ENCODE measurements at regions not wholly inside any gene's neighbourhood (a gene's known extent, or its start where the extent isn't known, plus 50 kb on each side); places are given as distances from the start of the nearest gene placed in this dataset.

DNA sequence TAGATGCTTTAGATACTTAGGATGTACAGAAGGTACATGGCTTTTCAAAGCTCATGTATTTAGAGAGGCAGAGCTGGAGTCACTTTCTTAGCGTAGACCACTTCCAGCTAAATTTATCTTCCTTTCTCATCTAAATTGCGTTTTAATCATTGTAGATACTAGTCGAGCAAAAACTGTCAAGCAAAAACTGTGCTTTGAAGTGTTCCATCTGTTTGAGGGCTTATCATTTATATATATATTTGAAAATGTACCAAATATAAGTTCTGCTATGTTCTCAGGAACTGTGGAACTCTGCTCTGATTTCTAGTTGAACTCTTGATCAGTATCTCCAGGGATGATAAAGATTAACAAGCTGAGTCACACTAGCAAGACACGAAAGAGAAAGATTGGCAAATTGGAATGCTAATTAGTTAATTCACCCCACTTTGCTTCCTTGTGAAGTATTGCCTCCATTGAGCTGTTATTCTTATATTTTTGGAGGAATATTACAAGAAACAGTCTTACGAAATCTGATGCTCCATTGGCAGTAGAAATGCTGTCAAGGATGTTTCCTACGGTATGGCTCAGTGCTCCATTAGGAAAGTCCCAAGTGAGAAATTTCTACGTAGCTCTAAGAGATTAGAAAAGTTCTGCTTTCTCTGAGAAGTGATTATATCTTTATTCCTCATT, 310.7 kb downstream of the AEBP2 start:
- Histone ChIP-seq H3K4me1 (ENCODE audit: control insufficient read depth, extremely low read depth, insufficient read depth, low read length) (peaks cover under 1% of the 10 kb centered on the region), H2AFZ (ENCODE audit: low read length) (no peak overlapping the region), H3K79me2 (ENCODE audit: control insufficient read depth, insufficient read depth, low read length) (no peaks in the 10 kb centered on the region), H3K9ac (ENCODE audit: insufficient read depth, low read length) (no peak overlapping the region), H4K20me1 (ENCODE audit: control insufficient read depth, extremely low read depth, insufficient read depth, low read length) (no peaks in the 10 kb centered on the region), H3K36me3 (ENCODE audit: control insufficient read depth, insufficient read depth, low read length) (no peaks in the 10 kb centered on the region), H3K4me2 (ENCODE audit: extremely low read depth, insufficient read depth, low read length) (no peak overlapping the region), H3K9me3 (ENCODE audit: control insufficient read depth, insufficient read depth, low read depth, low read length) (no peaks in the 10 kb centered on the region), H3K27me3 (ENCODE audit: control insufficient read depth, insufficient read depth, low read length) (no peaks in the 10 kb centered on the region), H3K4me3 (replicated peaks in 1 of 4; ENCODE audit: control extremely low read depth in 1 of 4, insufficient read depth in 1 of 4, low read depth in 3 of 4, low read length in 4 of 4) (no peak overlapping the region), H3K27ac (ENCODE audit: insufficient read depth, low read length) (no peak overlapping the region)
- DNase-seq (ENCODE audit: low read depth in 2 of 2): peak in 1 of 2 donors; percentile 38
- TF ChIP-seq EZH2 (IDR thresholded peaks at IDR 0.05; ENCODE audit: low read length, missing control alignments): no peak
- TF ChIP-seq, protein P1, sequence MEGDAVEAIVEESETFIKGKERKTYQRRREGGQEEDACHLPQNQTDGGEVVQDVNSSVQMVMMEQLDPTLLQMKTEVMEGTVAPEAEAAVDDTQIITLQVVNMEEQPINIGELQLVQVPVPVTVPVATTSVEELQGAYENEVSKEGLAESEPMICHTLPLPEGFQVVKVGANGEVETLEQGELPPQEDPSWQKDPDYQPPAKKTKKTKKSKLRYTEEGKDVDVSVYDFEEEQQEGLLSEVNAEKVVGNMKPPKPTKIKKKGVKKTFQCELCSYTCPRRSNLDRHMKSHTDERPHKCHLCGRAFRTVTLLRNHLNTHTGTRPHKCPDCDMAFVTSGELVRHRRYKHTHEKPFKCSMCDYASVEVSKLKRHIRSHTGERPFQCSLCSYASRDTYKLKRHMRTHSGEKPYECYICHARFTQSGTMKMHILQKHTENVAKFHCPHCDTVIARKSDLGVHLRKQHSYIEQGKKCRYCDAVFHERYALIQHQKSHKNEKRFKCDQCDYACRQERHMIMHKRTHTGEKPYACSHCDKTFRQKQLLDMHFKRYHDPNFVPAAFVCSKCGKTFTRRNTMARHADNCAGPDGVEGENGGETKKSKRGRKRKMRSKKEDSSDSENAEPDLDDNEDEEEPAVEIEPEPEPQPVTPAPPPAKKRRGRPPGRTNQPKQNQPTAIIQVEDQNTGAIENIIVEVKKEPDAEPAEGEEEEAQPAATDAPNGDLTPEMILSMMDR (conservative IDR thresholded peaks at IDR 0.05 in 1 of 2, IDR thresholded peaks at IDR 0.05 in 1 of 2; ENCODE audit: low read depth in 1 of 2, low read length in 2 of 2): no peak

DNA sequence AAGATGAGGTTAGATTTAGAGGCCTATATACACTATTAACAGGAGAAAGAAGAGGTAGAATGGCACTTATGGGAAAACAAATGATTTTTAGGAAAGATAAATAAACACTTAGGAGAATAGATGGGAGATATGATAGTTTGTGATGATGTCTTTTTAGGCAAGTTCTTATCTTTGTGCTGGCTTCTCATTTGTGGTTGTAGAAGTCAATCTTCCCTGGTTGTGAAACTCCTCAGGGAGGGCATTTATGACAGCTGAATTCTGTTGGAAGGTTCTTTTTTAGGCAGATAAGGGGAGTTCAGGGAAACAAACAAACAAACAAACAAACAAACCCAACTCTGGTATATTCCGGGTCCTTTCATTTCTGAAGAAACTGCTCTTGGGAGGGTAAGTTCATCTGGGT, 311.8 kb downstream of the AEBP2 start:
- Histone ChIP-seq H3K4me1 (ENCODE audit: control insufficient read depth, extremely low read depth, insufficient read depth, low read length) (no peaks in the 10 kb centered on the region), H3K9ac (ENCODE audit: insufficient read depth, low read length) (no peak overlapping the region), H3K4me2 (ENCODE audit: extremely low read depth, insufficient read depth, low read length) (no peak overlapping the region), H3K27me3 (ENCODE audit: control insufficient read depth, insufficient read depth, low read length) (no peaks in the 10 kb centered on the region), H3K79me2 (ENCODE audit: control insufficient read depth, insufficient read depth, low read length) (no peaks in the 10 kb centered on the region), H4K20me1 (ENCODE audit: control insufficient read depth, extremely low read depth, insufficient read depth, low read length) (no peaks in the 10 kb centered on the region), H3K27ac (ENCODE audit: insufficient read depth, low read length) (no peak overlapping the region), H3K9me3 (ENCODE audit: control insufficient read depth, insufficient read depth, low read depth, low read length) (no peaks in the 10 kb centered on the region), H3K4me3 (replicated peaks in 1 of 4; ENCODE audit: control extremely low read depth in 1 of 4, insufficient read depth in 1 of 4, low read depth in 3 of 4, low read length in 4 of 4) (no peak overlapping the region), H3K36me3 (ENCODE audit: control insufficient read depth, insufficient read depth, low read length) (no peaks in the 10 kb centered on the region), H2AFZ (ENCODE audit: low read length) (no peak overlapping the region)
- TF ChIP-seq EZH2 (IDR thresholded peaks at IDR 0.05; ENCODE audit: low read length, missing control alignments): no peak
- TF ChIP-seq, protein P1 (conservative IDR thresholded peaks at IDR 0.05 in 1 of 2, IDR thresholded peaks at IDR 0.05 in 1 of 2; ENCODE audit: low read depth in 1 of 2, low read length in 2 of 2): no peak
- no peak for DNase-seq (ENCODE audit: low read depth in 2 of 2)

DNA sequence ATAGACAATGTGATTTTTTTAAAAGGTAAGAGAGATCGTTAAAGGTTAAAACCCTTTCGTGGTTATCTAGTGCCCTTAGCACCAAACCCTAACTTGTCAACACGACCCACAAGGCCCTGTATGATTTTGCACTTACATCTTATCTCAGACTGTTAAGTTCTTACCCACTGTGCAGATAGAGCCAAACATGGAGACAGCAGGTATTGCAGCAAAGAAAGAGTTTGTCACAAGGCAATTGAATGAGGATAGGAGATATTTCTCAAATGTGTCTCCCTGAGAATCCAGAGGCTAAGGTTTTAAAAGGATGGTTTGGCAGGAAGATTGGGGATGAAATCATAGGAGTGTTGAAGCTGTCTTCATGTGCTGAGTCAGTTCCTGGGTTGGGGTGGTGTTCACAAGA, 313.4 kb downstream of the AEBP2 start:
- Histone ChIP-seq H3K4me1 (ENCODE audit: control insufficient read depth, extremely low read depth, insufficient read depth, low read length) (no peaks in the 10 kb centered on the region), H3K79me2 (ENCODE audit: control insufficient read depth, insufficient read depth, low read length) (no peaks in the 10 kb centered on the region), H3K9me3 (ENCODE audit: control insufficient read depth, insufficient read depth, low read depth, low read length) (no peaks in the 10 kb centered on the region), H4K20me1 (ENCODE audit: control insufficient read depth, extremely low read depth, insufficient read depth, low read length) (no peaks in the 10 kb centered on the region), H3K27me3 (ENCODE audit: control insufficient read depth, insufficient read depth, low read length) (no peaks in the 10 kb centered on the region), H3K27ac (ENCODE audit: insufficient read depth, low read length) (no peak overlapping the region), H2AFZ (ENCODE audit: low read length) (no peak overlapping the region), H3K36me3 (ENCODE audit: control insufficient read depth, insufficient read depth, low read length) (no peaks in the 10 kb centered on the region), H3K9ac (ENCODE audit: insufficient read depth, low read length) (no peak overlapping the region), H3K4me2 (ENCODE audit: extremely low read depth, insufficient read depth, low read length) (no peak overlapping the region), H3K4me3 (replicated peaks in 1 of 4; ENCODE audit: control extremely low read depth in 1 of 4, insufficient read depth in 1 of 4, low read depth in 3 of 4, low read length in 4 of 4) (no peak overlapping the region)
- TF ChIP-seq, protein P1 (conservative IDR thresholded peaks at IDR 0.05 in 1 of 2, IDR thresholded peaks at IDR 0.05 in 1 of 2; ENCODE audit: low read depth in 1 of 2, low read length in 2 of 2): no peak
- TF ChIP-seq EZH2 (IDR thresholded peaks at IDR 0.05; ENCODE audit: low read length, missing control alignments): no peak
- DNase-seq (ENCODE audit: low read depth in 2 of 2): peak in 1 of 2 donors; percentile 36

All from fibroblast of lung (primary cell).